CD14-positive monocyte (primary cell): ENCODE measurements at regions not wholly inside any gene's neighbourhood (a gene's known extent, or its start where the extent isn't known, plus 50 kb on each side); places are given as distances from the start of the nearest gene placed in this dataset.

Experiments
- DNase-seq, 3 donors: peaks; one replicate each; pipeline ENCODE4 v3.0.0-alpha.2; 2011 to 2022
- H2AFZ ChIP-seq: 2 replicates; pipeline ENCODE4 v1.6.0; 2012; ENCODE audit warnings: mild to moderate bottlenecking, low read depth, low read length, inconsistent platforms; ENCODE audit not compliant: insufficient read depth, poor library complexity, severe bottlenecking
- H3K27ac ChIP-seq, 2 donors: 1 replicate in 1 of 2; 2 replicates in 1 of 2; pipeline ENCODE4 v1.5.1; 2012 to 2013; ENCODE audit warnings: low read length in 2 of 2, control low read depth in 1 of 2, inconsistent platforms in 1 of 2, low read depth in 1 of 2, mild to moderate bottlenecking in 1 of 2
- H3K27me3 ChIP-seq, 2 donors: one replicate each; pipeline versions ENCODE4 v1.6.0 to v1.6.1; 2011 to 2013; ENCODE audit warnings: low read length in 2 of 2; ENCODE audit not compliant: control insufficient read depth in 2 of 2, insufficient read depth in 2 of 2
- H3K36me3 ChIP-seq, 2 donors: replicated peaks in 1 of 2; 1 replicate in 1 of 2; 2 replicates in 1 of 2; pipeline versions ENCODE4 v1.5.1 to v1.6.1; 2012 to 2013; ENCODE audit warnings: low read length in 2 of 2, control low read depth in 1 of 2, inconsistent platforms in 1 of 2, mild to moderate bottlenecking in 1 of 2; ENCODE audit not compliant: insufficient read depth in 2 of 2, control insufficient read depth in 1 of 2
- H3K4me1 ChIP-seq, 2 donors: 1 replicate in 1 of 2; 2 replicates in 1 of 2; pipeline versions ENCODE4 v1.5.1 to v1.6.1; 2012 to 2013; ENCODE audit warnings: low read length in 2 of 2, control low read depth in 1 of 2, inconsistent platforms in 1 of 2, mild to moderate bottlenecking in 1 of 2, moderate library complexity in 1 of 2; ENCODE audit not compliant: insufficient read depth in 2 of 2, control insufficient read depth in 1 of 2
- H3K4me2 ChIP-seq: replicated peaks from 2 replicates; pipeline ENCODE3; 2012; ENCODE audit warnings: low read length, moderate library complexity, mild to moderate bottlenecking; ENCODE audit not compliant: poor library complexity, severe bottlenecking; ENCODE audit errors: extremely low read depth
- H3K4me3 ChIP-seq, 3 experiments: fragments of 200-600 bp in 1 of 3; sonication (generic) in 1 of 3; replicated peaks in 1 of 3; 1 replicate in 2 of 3; 2 replicates in 1 of 3; pipeline ENCODE4 v1.5.1; 2011 to 2013; ENCODE audit warnings: low read length in 3 of 3, mild to moderate bottlenecking in 3 of 3, control low read depth in 2 of 3, low read depth in 2 of 3, inconsistent platforms in 1 of 3, moderate library complexity in 1 of 3
- H3K79me2 ChIP-seq: 2 replicates; pipeline ENCODE4 v1.6.0; 2012; ENCODE audit warnings: mild to moderate bottlenecking, control low read depth, inconsistent platforms, low read length, moderate library complexity; ENCODE audit not compliant: insufficient read depth
- H3K9ac ChIP-seq: 2 replicates; pipeline ENCODE4 v1.6.0; 2017; ENCODE audit warnings: low read length, mild to moderate bottlenecking; ENCODE audit not compliant: insufficient read depth, poor library complexity, severe bottlenecking
- H3K9me3 ChIP-seq, 2 donors: replicated peaks in 1 of 2; 1 replicate in 1 of 2; 2 replicates in 1 of 2; pipeline versions ENCODE4 v1.5.1 to v1.6.1; 2012 to 2013; ENCODE audit warnings: low read length in 2 of 2, control low read depth in 1 of 2; ENCODE audit not compliant: control insufficient read depth in 1 of 2, insufficient read depth in 1 of 2
- H4K20me1 ChIP-seq: 2 replicates; pipeline ENCODE4 v1.6.0; 2012; ENCODE audit warnings: mild to moderate bottlenecking, low read length, control low read depth, moderate library complexity; ENCODE audit not compliant: insufficient read depth
- H3K27ac Mint-ChIP-seq, 7 donors: one replicate each; pipeline ENCODE4 v1.8.0; 2020; ENCODE audit warnings: mild to moderate bottlenecking in 7 of 7, mixed read lengths in 7 of 7, moderate library complexity in 6 of 7, inconsistent platforms in 2 of 7
- H3K27me3 Mint-ChIP-seq, 3 donors: one replicate each; pipeline ENCODE4 v1.8.0; 2021 to 2022; ENCODE audit warnings: low read depth in 3 of 3, mild to moderate bottlenecking in 3 of 3, mixed read lengths in 3 of 3, moderate library complexity in 3 of 3, inconsistent platforms in 1 of 3
- H3K36me3 Mint-ChIP-seq, 2 donors: one replicate each; pipeline ENCODE4 v1.8.0; 2020; ENCODE audit warnings: mixed read lengths in 2 of 2, inconsistent platforms in 1 of 2, mild to moderate bottlenecking in 1 of 2
- H3K4me1 Mint-ChIP-seq: one replicate; pipeline ENCODE4 v1.8.0; 2020; ENCODE audit warnings: mild to moderate bottlenecking, mixed read lengths
- H3K4me3 Mint-ChIP-seq, 2 donors: one replicate each; pipeline ENCODE4 v1.8.0; 2020; ENCODE audit warnings: mild to moderate bottlenecking in 2 of 2, mixed read lengths in 2 of 2, moderate library complexity in 1 of 2
- H3K9me3 Mint-ChIP-seq, 7 donors: one replicate each; pipeline ENCODE4 v1.8.0; 2020 to 2022; ENCODE audit warnings: mixed read lengths in 7 of 7, mild to moderate bottlenecking in 6 of 7, moderate library complexity in 6 of 7, inconsistent platforms in 2 of 7
- WGBS: methylation state at CpG from one replicate; pipeline ENCODE4 v1.1.5; 2013; ENCODE audit warnings: missing lambda C conversion rate; ENCODE audit not compliant: insufficient coverage; 5-methylcytosine and 5-hydroxymethylcytosine counted together
- intact Hi-C, 2 donors: fragments of 100-400 bp; cut with micrococcal nuclease; formaldehyde crosslinking; loops; one replicate each; pipeline versions ENCODE4 v1.15.0 to v1.15.1; 2023
- TF ChIP-seq, protein P1 (sequence below): fragments of 200-600 bp; IDR thresholded peaks from one replicate; pipeline ENCODE4 v1.8.0; 2022; ENCODE audit warnings: antibody characterized with exemption, mild to moderate bottlenecking

DNA sequence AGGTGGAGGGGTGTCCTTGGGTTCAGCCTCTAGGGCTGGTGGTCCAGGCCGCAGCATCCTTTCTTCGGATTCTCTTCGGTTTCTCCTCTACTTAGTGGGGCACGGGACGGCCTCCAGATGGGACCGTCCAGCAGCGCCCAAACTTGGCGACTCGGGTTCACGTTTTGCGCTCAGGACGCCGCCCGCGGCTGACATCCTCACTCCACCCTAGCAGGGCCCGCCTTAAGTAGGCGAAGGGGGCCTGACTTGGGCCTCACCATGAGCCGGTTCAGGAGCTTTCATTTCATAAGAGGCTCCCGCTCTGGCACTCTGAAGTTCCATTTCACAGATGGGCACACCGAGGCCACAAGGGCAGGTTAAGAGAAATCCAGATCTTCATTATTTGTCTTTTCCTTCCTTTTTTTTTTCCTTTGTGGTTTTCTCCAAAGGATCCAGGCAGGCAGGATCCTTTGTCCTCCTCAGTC is 141.2 kb downstream of the SEC14L1 start:
- Mint-ChIP-seq H3K4me1 (peaks cover 52% of the 10 kb centered on the region), H3K9me3 (peaks cover 0 to 12% (median 2%) of the 10 kb centered on the region in 7 donors), H3K4me3 (peak overlapping the region; percentile 68 to 86), H3K36me3 (peaks cover 5 to 9% of the 10 kb centered on the region in 2 donors), H3K27me3 (peaks cover 26 to 39% (median 31%) of the 10 kb centered on the region in 3 donors), H3K27ac (no peak overlapping the region)
- Histone ChIP-seq H3K9me3 (no peaks in the 10 kb centered on the region), H3K79me2 (no peaks in the 10 kb centered on the region), H3K4me3 (peak overlapping the region in 1 of 3 experiments; percentile 73), H3K4me2 (peak overlapping the region; percentile 80), H3K27ac (no peak overlapping the region), H3K4me1 (peaks cover 47 to 58% of the 10 kb centered on the region in 2 donors), H3K27me3 (peaks cover 10 to 36% of the 10 kb centered on the region in 2 donors), H2AFZ (peak overlapping the region; percentile 30), H4K20me1 (no peaks in the 10 kb centered on the region), H3K9ac (no peak overlapping the region), H3K36me3 (no peaks in the 10 kb centered on the region)
- 41% methylated on average over 14 of the region's 20 CpGs for WGBS
- no peak for DNase-seq
- intact Hi-C loops, result loop anchor here (5.0 kb wide), 1 partner anchor 35 kb away; a partner anchor contains a TSS
- TF ChIP-seq, protein P1, sequence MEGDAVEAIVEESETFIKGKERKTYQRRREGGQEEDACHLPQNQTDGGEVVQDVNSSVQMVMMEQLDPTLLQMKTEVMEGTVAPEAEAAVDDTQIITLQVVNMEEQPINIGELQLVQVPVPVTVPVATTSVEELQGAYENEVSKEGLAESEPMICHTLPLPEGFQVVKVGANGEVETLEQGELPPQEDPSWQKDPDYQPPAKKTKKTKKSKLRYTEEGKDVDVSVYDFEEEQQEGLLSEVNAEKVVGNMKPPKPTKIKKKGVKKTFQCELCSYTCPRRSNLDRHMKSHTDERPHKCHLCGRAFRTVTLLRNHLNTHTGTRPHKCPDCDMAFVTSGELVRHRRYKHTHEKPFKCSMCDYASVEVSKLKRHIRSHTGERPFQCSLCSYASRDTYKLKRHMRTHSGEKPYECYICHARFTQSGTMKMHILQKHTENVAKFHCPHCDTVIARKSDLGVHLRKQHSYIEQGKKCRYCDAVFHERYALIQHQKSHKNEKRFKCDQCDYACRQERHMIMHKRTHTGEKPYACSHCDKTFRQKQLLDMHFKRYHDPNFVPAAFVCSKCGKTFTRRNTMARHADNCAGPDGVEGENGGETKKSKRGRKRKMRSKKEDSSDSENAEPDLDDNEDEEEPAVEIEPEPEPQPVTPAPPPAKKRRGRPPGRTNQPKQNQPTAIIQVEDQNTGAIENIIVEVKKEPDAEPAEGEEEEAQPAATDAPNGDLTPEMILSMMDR, result no peak

DNA sequence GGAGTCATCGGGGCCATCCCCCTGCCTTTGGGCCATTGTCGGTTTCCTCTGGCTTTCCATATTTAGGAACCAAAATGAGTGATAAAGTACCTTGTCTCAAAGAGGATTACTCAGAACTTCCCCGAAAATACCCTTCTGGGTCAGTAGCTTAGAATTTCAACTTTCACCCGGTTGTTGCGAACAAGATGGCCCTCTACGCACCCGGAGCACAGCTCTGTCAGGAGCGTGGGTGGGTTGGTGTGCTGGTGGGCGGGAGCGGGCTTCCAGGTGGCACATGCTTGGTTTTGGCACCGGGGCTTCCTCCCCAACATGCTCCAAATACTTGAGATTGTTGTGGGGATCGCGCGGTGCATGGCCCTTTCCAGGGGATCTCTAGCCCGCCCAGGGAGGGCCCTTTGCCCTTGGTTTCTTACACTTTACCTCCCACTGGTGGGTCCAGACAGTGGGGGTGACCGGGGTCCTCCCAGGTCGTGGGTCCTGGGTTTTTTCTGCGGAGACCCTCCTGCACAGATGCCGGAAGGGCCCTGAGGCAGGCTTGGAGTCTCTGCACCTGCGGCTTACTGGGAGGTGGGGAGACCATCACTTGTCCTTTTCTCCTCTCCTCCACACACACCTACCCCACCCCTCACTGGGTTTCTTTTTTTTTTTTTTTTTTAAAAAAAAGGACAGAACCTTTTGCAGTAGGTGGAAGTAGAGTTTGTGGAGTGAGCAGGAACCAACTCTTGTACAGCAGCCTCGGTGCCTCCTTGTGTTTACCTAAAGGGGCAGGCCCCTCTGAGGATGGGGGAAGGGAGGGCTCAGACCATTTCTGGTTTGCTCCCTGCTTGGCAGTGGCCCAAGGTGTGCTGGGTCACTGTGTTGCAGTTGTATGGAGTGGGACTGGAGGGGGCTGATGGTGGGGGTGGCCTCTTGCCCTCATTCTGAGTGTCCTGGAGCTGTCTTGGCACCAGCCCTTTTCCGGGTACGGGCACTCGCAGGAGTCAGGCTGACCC is 142.1 kb downstream of the SEC14L1 start:
- Mint-ChIP-seq H3K27ac (peak overlapping the region in 2 of 7 donors; percentile 1 to 21), H3K9me3 (peaks cover 0 to 12% (median 2%) of the 10 kb centered on the region in 7 donors), H3K27me3 (peaks cover 26 to 42% (median 34%) of the 10 kb centered on the region in 3 donors), H3K4me1 (peaks cover 48% of the 10 kb centered on the region), H3K36me3 (peaks cover 5 to 10% of the 10 kb centered on the region in 2 donors), H3K4me3 (peak overlapping the region; percentile 6 to 86)
- WGBS, result 88% methylated on average over 13 of the region's 24 CpGs
- Histone ChIP-seq H3K4me2 (no peak overlapping the region), H3K9ac (no peak overlapping the region), H3K27ac (no peak overlapping the region), H3K36me3 (no peaks in the 10 kb centered on the region), H3K4me3 (no peak overlapping the region), H4K20me1 (no peaks in the 10 kb centered on the region), H2AFZ (no peak overlapping the region), H3K79me2 (no peaks in the 10 kb centered on the region), H3K9me3 (no peaks in the 10 kb centered on the region), H3K4me1 (peaks cover 43 to 53% of the 10 kb centered on the region in 2 donors), H3K27me3 (peaks cover 10 to 36% of the 10 kb centered on the region in 2 donors)
- intact Hi-C loops, result loop anchor here (5.0 kb wide), 1 partner anchor 34 kb away; a partner anchor contains a TSS
- TF ChIP-seq, protein P1, result no peak
- DNase-seq, result peak in 2 of 3 donors; percentile 35 to 70
